WTC11 (cell line): ENCODE measurements at regions not wholly inside any gene's neighbourhood (a gene's known extent, or its start where the extent isn't known, plus 50 kb on each side); places are given as distances from the start of the nearest gene placed in this dataset.

Experiments used
- ATAC-seq: fragments of 200-7000 bp; cut with Tn5 transposase; 2 replicates; pipeline ENCODE4 v1.10.0; 2021; ENCODE audit warnings: mild to moderate bottlenecking, moderate library complexity
- CTCF ChIA-PET: fragments of 300-600 bp; sonication (Branson Sonifier 250); formaldehyde crosslinking; loops from one replicate; lab custom pipeline; 2021; ENCODE audit warnings: antibody characterized with exemption; lab: Charles Lee
- POLR2A ChIA-PET: fragments of 350-600 bp; sonication (Branson Sonifier 250); formaldehyde crosslinking; loops from one replicate; lab custom pipeline; 2021; ENCODE audit warnings: antibody characterized with exemption; lab: Charles Lee
- DNase-seq: peaks from one replicate; pipeline ENCODE4 v3.0.0; 2021; ENCODE audit warnings: low spot score
- H3K27ac Mint-ChIP-seq: 2 replicates; pipeline ENCODE4 v1.8.0; 2021; ENCODE audit warnings: mixed read lengths
- H3K27me3 Mint-ChIP-seq: 2 replicates; pipeline ENCODE4 v1.8.0; 2021; ENCODE audit warnings: low read depth, mild to moderate bottlenecking, moderate library complexity, mixed read lengths
- H3K36me3 Mint-ChIP-seq: 2 replicates; pipeline ENCODE4 v1.8.0; 2021; ENCODE audit warnings: mixed read lengths
- H3K4me1 Mint-ChIP-seq: 2 replicates; pipeline ENCODE4 v1.8.0; 2022; ENCODE audit warnings: mixed read lengths
- H3K4me3 Mint-ChIP-seq: 2 replicates; pipeline ENCODE4 v1.8.0; 2021; ENCODE audit warnings: mild to moderate bottlenecking, moderate library complexity, mixed read lengths
- H3K9me3 Mint-ChIP-seq: 2 replicates; pipeline ENCODE4 v1.8.0; 2021; ENCODE audit warnings: mixed read lengths
- CTCF ChIP-seq: fragments of 200-600 bp; IDR thresholded peaks from 2 replicates; pipeline ENCODE4 v1.8.0; 2022; ENCODE audit warnings: antibody characterized with exemption
- E2F4 ChIP-seq: sonication (generic); formaldehyde crosslinking; IDR thresholded peaks from 2 replicates; pipeline ENCODE4 v1.8.1; 2022; ENCODE audit warnings: low read depth, mild to moderate bottlenecking, moderate library complexity, missing genetic modification reagents, borderline replicate concordance
- IRF2 ChIP-seq: sonication (generic); formaldehyde crosslinking; IDR thresholded peaks from 2 replicates; pipeline ENCODE4 v1.8.0; 2022; ENCODE audit warnings: low read depth, missing genetic modification reagents, borderline replicate concordance
- NR1H2 ChIP-seq: sonication (generic); formaldehyde crosslinking; IDR thresholded peaks from 2 replicates; pipeline ENCODE4 v1.9.0; 2021; ENCODE audit warnings: mild to moderate bottlenecking, moderate library complexity, missing genetic modification reagents
- NR2C2 ChIP-seq: sonication (generic); formaldehyde crosslinking; IDR thresholded peaks from 2 replicates; pipeline ENCODE4 v1.8.0; 2022; ENCODE audit warnings: mild to moderate bottlenecking, missing genetic modification reagents
- NR3C1 ChIP-seq: sonication (generic); formaldehyde crosslinking; conservative IDR thresholded peaks from 2 replicates; pipeline ENCODE4 v1.8.1; 2023; ENCODE audit warnings: low read depth, mild to moderate bottlenecking, missing genetic modification reagents
- RELA ChIP-seq: sonication (generic); formaldehyde crosslinking; IDR thresholded peaks from 2 replicates; pipeline ENCODE4 v1.8.1; 2022; ENCODE audit warnings: missing genetic modification reagents, mild to moderate bottlenecking, borderline replicate concordance
- SMAD3 ChIP-seq: sonication (generic); formaldehyde crosslinking; IDR thresholded peaks from 2 replicates; pipeline ENCODE4 v1.8.0; 2022; ENCODE audit warnings: missing genetic modification reagents, mild to moderate bottlenecking, borderline replicate concordance
- TCF7 ChIP-seq: sonication (generic); formaldehyde crosslinking; IDR thresholded peaks from 2 replicates; pipeline ENCODE4 v1.8.0; 2022; ENCODE audit warnings: mild to moderate bottlenecking, low read depth, missing genetic modification reagents, moderate library complexity
- ZNF232 ChIP-seq: sonication (generic); formaldehyde crosslinking; IDR thresholded peaks from 2 replicates; pipeline ENCODE4 v1.8.0; 2022; ENCODE audit warnings: mild to moderate bottlenecking, missing genetic modification reagents
- ZNF281 ChIP-seq: sonication (generic); formaldehyde crosslinking; IDR thresholded peaks from 2 replicates; pipeline ENCODE4 v1.8.0; 2023; ENCODE audit warnings: mild to moderate bottlenecking, missing genetic modification reagents
- TF ChIP-seq, protein P1 (sequence below): sonication (generic); formaldehyde crosslinking; IDR thresholded peaks from 2 replicates; pipeline ENCODE4 v1.8.0; 2022; ENCODE audit warnings: mild to moderate bottlenecking, missing genetic modification reagents
- TF ChIP-seq, protein P2 (sequence below): sonication (generic); formaldehyde crosslinking; IDR thresholded peaks from 2 replicates; pipeline ENCODE4 v1.8.1; 2023; ENCODE audit warnings: mild to moderate bottlenecking, missing genetic modification reagents, moderate library complexity

- TF ChIP-seq, protein P1, sequence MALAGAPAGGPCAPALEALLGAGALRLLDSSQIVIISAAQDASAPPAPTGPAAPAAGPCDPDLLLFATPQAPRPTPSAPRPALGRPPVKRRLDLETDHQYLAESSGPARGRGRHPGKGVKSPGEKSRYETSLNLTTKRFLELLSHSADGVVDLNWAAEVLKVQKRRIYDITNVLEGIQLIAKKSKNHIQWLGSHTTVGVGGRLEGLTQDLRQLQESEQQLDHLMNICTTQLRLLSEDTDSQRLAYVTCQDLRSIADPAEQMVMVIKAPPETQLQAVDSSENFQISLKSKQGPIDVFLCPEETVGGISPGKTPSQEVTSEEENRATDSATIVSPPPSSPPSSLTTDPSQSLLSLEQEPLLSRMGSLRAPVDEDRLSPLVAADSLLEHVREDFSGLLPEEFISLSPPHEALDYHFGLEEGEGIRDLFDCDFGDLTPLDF (CRISPR knock-in tag) = no peak
- TF ChIP-seq ZNF232 (CRISPR knock-in tag) (no peak), E2F4 (CRISPR knock-in tag) (no peak), NR3C1 (CRISPR knock-in tag) (no peak), NR2C2 (CRISPR knock-in tag) (no peak), RELA (no peak), TCF7 (CRISPR knock-in tag) (no peak), IRF2 (CRISPR knock-in tag) (no peak), SMAD3 (no peak), ZNF281 (CRISPR knock-in tag) (no peak)
- TF ChIP-seq, protein P2, sequence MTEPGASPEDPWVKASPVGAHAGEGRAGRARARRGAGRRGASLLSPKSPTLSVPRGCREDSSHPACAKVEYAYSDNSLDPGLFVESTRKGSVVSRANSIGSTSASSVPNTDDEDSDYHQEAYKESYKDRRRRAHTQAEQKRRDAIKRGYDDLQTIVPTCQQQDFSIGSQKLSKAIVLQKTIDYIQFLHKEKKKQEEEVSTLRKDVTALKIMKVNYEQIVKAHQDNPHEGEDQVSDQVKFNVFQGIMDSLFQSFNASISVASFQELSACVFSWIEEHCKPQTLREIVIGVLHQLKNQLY = no peak
Measured at GRCh38 chr2:106581755-106582147, 94.6 kb downstream of the CD8B2 start (continued).

GRCh38 chr2:106582148-106583143 lies 95.3 kb downstream of the CD8B2 start:
- ATAC-seq (peak; percentile 82), DNase-seq (peak; percentile 75)
- peaks cover 55% of the 10 kb centered on the region for H3K27me3 Mint-ChIP-seq
- no peaks in the 10 kb centered on the region for H3K36me3 Mint-ChIP-seq
- POLR2A ChIA-PET = interaction anchor here (0.7 kb wide), 1 partner anchor 1867 kb away, joined by 5 read pairs; no protein-coding TSS in a partner anchor
- H3K27ac Mint-ChIP-seq = no peak overlapping the region
- H3K4me1 Mint-ChIP-seq = peaks cover 12% of the 10 kb centered on the region
- peak overlapping the region; percentile 82 for H3K4me3 Mint-ChIP-seq
- CTCF ChIA-PET = interaction anchor here (0.6 to 2.5 kb wide), 21 partner anchors 10 to 1402 kb away, joined by 3 to 39 read pairs (median 4); no protein-coding TSS in a partner anchor
- TF ChIP-seq CTCF = peak; percentile 61; the same call in 1 of the 2 replicates
- TF ChIP-seq NR1H2 = no peak
- H3K9me3 Mint-ChIP-seq = peaks cover 6% of the 10 kb centered on the region
